OCI-LY1 (cell line): ENCODE measurements at regions not wholly inside any gene's neighbourhood (a gene's known extent, or its start where the extent isn't known, plus 50 kb on each side); places are given as distances from the start of the nearest gene placed in this dataset.

Source experiments
- H2AFZ ChIP-seq: fragments of 200-600 bp; sonication (generic), shearing (Covaris generic); 2 replicates; pipeline ENCODE4 v1.6.0; 2014; ENCODE audit warnings: antibody characterized with exemption, mild to moderate bottlenecking, low read length
- H3F3A ChIP-seq: fragments of 200-600 bp; sonication (generic), shearing (Covaris generic); 2 replicates; pipeline ENCODE4 v1.6.0; 2014; ENCODE audit warnings: mild to moderate bottlenecking, antibody characterized with exemption, low read length, moderate library complexity; ENCODE audit not compliant: insufficient read depth
- H3K27ac ChIP-seq: fragments of 200-600 bp; sonication (generic); 2 replicates; pipeline ENCODE4 v1.5.1; 2014; ENCODE audit warnings: low read length, mixed run types, mild to moderate bottlenecking, low read depth; ENCODE audit not compliant: poor library complexity, severe bottlenecking
- H3K27me3 ChIP-seq: fragments of 200-600 bp; sonication (generic); 2 replicates; pipeline ENCODE4 v1.6.0; 2014; ENCODE audit warnings: antibody characterized with exemption, mild to moderate bottlenecking, low read length, moderate library complexity; ENCODE audit not compliant: insufficient read depth
- H3K36me3 ChIP-seq: fragments of 200-600 bp; sonication (generic); 2 replicates; pipeline ENCODE4 v1.6.1; 2014; ENCODE audit warnings: mild to moderate bottlenecking, antibody characterized with exemption, low read length, moderate library complexity, mixed read lengths; ENCODE audit not compliant: insufficient read depth
- H3K4me1 ChIP-seq: fragments of 200-600 bp; sonication (generic); 2 replicates; pipeline ENCODE4 v1.5.1; 2014; ENCODE audit warnings: mild to moderate bottlenecking, low read length, moderate library complexity; ENCODE audit not compliant: insufficient read depth, severe bottlenecking
- H3K4me2 ChIP-seq: fragments of 200-600 bp; sonication (generic), shearing (Covaris generic); 2 replicates; pipeline ENCODE4 v1.6.1; 2014; ENCODE audit warnings: low read length
- H3K4me3 ChIP-seq: fragments of 200-600 bp; sonication (generic); 2 replicates; pipeline ENCODE4 v1.5.1; 2014; ENCODE audit warnings: low read length, low read depth, mild to moderate bottlenecking, mixed read lengths; ENCODE audit not compliant: poor library complexity, severe bottlenecking
- H3K79me2 ChIP-seq: fragments of 200-600 bp; shearing (Covaris generic); 2 replicates; pipeline ENCODE4 v1.6.1; 2016; ENCODE audit warnings: mixed run types, low read length, mixed read lengths; ENCODE audit not compliant: insufficient read depth
- H3K9ac ChIP-seq: fragments of 200-600 bp; sonication (generic), shearing (Covaris generic); 2 replicates; pipeline ENCODE4 v1.6.1; 2014; ENCODE audit warnings: mild to moderate bottlenecking, low read length, mixed read lengths
- H3K9me2 ChIP-seq: fragments of 200-600 bp; sonication (generic), shearing (Covaris generic); 2 replicates; pipeline ENCODE4 v1.6.1; 2014; ENCODE audit warnings: low read depth, mild to moderate bottlenecking, low read length, mixed read lengths
- H3K9me3 ChIP-seq: fragments of 200-600 bp; shearing (Covaris generic); 2 replicates; pipeline ENCODE4 v1.6.1; 2014; ENCODE audit warnings: low read length, mixed read lengths
- H4K20me1 ChIP-seq: fragments of 200-600 bp; sonication (generic), shearing (Covaris generic); 2 replicates; pipeline ENCODE4 v1.6.0; 2016; ENCODE audit warnings: mild to moderate bottlenecking, low read length; ENCODE audit not compliant: insufficient read depth
- EZH2 ChIP-seq: fragments of 200-600 bp; sonication (generic), shearing (Covaris generic); IDR thresholded peaks from 2 replicates; pipeline ENCODE4 v1.8.0; 2017; ENCODE audit warnings: borderline replicate concordance, mixed run types, mild to moderate bottlenecking, antibody characterized with exemption, low read length, moderate library complexity, mixed read lengths
- TF ChIP-seq, protein P1 (sequence below): fragments of 200-600 bp; sonication (generic), shearing (Covaris generic); IDR thresholded peaks from 2 replicates; pipeline ENCODE4 v1.5.1; 2017; ENCODE audit warnings: mild to moderate bottlenecking, antibody characterized with exemption, low read length, moderate library complexity, mixed read lengths

- Histone ChIP-seq H3K36me3 (no peaks in the 10 kb centered on the region), H3K79me2 (no peaks in the 10 kb centered on the region), H3K9me2 (no peaks in the 10 kb centered on the region), H3K27me3 (no peaks in the 10 kb centered on the region), H3K4me2 (no peak overlapping the region), H3K9me3 (no peaks in the 10 kb centered on the region), H3K4me1 (no peaks in the 10 kb centered on the region), H2AFZ (no peak overlapping the region), H3K27ac (no peak overlapping the region), H4K20me1 (no peaks in the 10 kb centered on the region), H3F3A (no peaks in the 10 kb centered on the region), H3K9ac (no peak overlapping the region), H3K4me3 (no peak overlapping the region)
- TF ChIP-seq EZH2: no peak
Observed at GRCh38 chr6:168192901-168193815, 114.1 kb upstream of the FRMD1 start.

DNA sequence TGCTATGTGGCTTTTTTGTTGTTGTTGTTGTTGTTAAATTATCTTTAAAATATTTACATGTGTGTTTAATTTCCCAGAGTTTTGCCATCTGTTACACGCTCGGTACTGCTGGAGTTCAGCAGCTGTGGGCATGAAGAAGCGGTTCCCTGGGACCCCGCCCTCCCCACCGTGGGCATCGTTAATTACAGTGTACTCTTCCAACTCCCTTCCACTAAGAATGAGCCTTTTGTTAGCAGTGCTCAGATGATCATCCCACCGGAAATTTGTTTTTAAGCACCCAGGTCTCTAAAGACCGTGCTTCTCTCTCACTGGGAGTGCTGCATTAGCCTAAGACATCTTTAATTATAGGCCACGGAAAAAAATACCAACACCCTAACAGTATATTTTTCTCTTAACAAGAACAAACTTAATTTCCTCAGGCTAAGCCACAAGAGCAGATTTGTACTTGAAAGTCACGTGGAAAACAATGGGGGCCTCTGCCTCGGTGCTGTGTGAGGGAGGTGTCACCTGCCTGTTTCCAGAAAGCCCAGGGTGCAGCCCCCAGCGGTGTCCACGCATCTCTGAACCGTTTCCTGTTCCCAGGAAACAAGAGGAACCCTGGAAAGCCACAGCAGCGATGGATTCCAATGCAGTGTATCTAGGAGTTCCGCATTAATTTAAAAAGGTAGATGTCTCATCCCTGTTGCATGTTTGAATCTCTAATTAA is 113.3 kb upstream of the FRMD1 start:
- H3K27me3 ChIP-seq: 0 out of 2 replicates have a peak, but pooled peaks cover 2% of the 10 kb centered on the region
- no peak for TF ChIP-seq EZH2
- TF ChIP-seq, protein P1, sequence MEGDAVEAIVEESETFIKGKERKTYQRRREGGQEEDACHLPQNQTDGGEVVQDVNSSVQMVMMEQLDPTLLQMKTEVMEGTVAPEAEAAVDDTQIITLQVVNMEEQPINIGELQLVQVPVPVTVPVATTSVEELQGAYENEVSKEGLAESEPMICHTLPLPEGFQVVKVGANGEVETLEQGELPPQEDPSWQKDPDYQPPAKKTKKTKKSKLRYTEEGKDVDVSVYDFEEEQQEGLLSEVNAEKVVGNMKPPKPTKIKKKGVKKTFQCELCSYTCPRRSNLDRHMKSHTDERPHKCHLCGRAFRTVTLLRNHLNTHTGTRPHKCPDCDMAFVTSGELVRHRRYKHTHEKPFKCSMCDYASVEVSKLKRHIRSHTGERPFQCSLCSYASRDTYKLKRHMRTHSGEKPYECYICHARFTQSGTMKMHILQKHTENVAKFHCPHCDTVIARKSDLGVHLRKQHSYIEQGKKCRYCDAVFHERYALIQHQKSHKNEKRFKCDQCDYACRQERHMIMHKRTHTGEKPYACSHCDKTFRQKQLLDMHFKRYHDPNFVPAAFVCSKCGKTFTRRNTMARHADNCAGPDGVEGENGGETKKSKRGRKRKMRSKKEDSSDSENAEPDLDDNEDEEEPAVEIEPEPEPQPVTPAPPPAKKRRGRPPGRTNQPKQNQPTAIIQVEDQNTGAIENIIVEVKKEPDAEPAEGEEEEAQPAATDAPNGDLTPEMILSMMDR: no peak
- H3K27ac ChIP-seq: no peak overlapping the region
- no peak overlapping the region for H3K4me3 ChIP-seq
- no peaks in the 10 kb centered on the region for H3F3A ChIP-seq
- no peak overlapping the region for H3K4me2 ChIP-seq
- H3K9ac ChIP-seq: no peak overlapping the region
- no peaks in the 10 kb centered on the region for H3K9me3 ChIP-seq
- no peaks in the 10 kb centered on the region for H3K9me2 ChIP-seq
- no peaks in the 10 kb centered on the region for H3K4me1 ChIP-seq
- H4K20me1 ChIP-seq: no peaks in the 10 kb centered on the region
- H2AFZ ChIP-seq: no peak overlapping the region
- H3K36me3 ChIP-seq: no peaks in the 10 kb centered on the region
- no peaks in the 10 kb centered on the region for H3K79me2 ChIP-seq

GRCh38 chr6:168190646-168191443 is 111.8 kb upstream of the FRMD1 start:
- Histone ChIP-seq H3K79me2 (no peaks in the 10 kb centered on the region), H2AFZ (no peak overlapping the region), H3K36me3 (no peaks in the 10 kb centered on the region), H3K4me2 (no peak overlapping the region), H3K9me3 (no peaks in the 10 kb centered on the region), H3K4me3 (no peak overlapping the region), H4K20me1 (no peaks in the 10 kb centered on the region), H3K9ac (no peak overlapping the region), H3K4me1 (no peaks in the 10 kb centered on the region), H3K27me3 (0 out of 2 replicates have a peak, but pooled peaks cover 3% of the 10 kb centered on the region), H3K27ac (no peak overlapping the region), H3F3A (no peaks in the 10 kb centered on the region), H3K9me2 (no peaks in the 10 kb centered on the region)
- no peak for TF ChIP-seq EZH2
- TF ChIP-seq, protein P1: no peak
